OCI-LY7 (cell line): ENCODE measurements at regions not wholly inside any gene's neighbourhood (a gene's known extent, or its start where the extent isn't known, plus 50 kb on each side); places are given as distances from the start of the nearest gene placed in this dataset.

Source experiments
- BruUV-seq: library from RNA; stranded (reverse); fragments of 400-500 nt; replicated peaks from 2 replicates; lab custom pipeline; 2021; lab: Mats Ljungman, UMichigan
- CTCF ChIA-PET: fragments of 300-600 bp; sonication (Branson Sonifier 250); formaldehyde crosslinking; loops from one replicate; lab custom pipeline; 2022; ENCODE audit warnings: antibody characterized with exemption; ENCODE audit not compliant: unreplicated experiment; lab: Charles Lee
- POLR2A ChIA-PET: fragments of 300-600 bp; sonication (Branson Sonifier 250); formaldehyde crosslinking; loops from one replicate; lab custom pipeline; 2022; ENCODE audit warnings: antibody characterized with exemption; lab: Charles Lee
- DNase-seq: peaks from one replicate; pipeline ENCODE4 v3.0.0-alpha.2; 2015; ENCODE audit warnings: low spot score
- H2AFZ ChIP-seq: fragments of 200-600 bp; sonication (generic), shearing (Covaris generic); 2 replicates; pipeline ENCODE4 v1.6.1; 2014; ENCODE audit warnings: mild to moderate bottlenecking, antibody characterized with exemption, low read length, moderate library complexity
- H3K27ac ChIP-seq: fragments of 200-600 bp; sonication (generic); 2 replicates; pipeline ENCODE4 v1.5.1; 2014; ENCODE audit warnings: mixed run types, low read depth, mild to moderate bottlenecking, moderate library complexity, low read length, inconsistent platforms; ENCODE audit not compliant: poor library complexity, severe bottlenecking
- H3K36me3 ChIP-seq: fragments of 200-600 bp; sonication (generic); 2 replicates; pipeline ENCODE4 v1.6.1; 2014; ENCODE audit warnings: mild to moderate bottlenecking, antibody characterized with exemption, low read length, moderate library complexity, mixed read lengths; ENCODE audit not compliant: insufficient read depth
- H3K4me1 ChIP-seq: fragments of 200-600 bp; sonication (generic); 2 replicates; pipeline ENCODE4 v1.5.1; 2014; ENCODE audit warnings: mild to moderate bottlenecking, low read length; ENCODE audit not compliant: insufficient read depth, poor library complexity, severe bottlenecking
- H3K4me2 ChIP-seq: fragments of 200-600 bp; sonication (generic); 2 replicates; pipeline ENCODE4 v1.6.1; 2014; ENCODE audit warnings: mild to moderate bottlenecking, low read length
- H3K4me3 ChIP-seq: fragments of 200-600 bp; sonication (generic); 2 replicates; pipeline ENCODE4 v1.5.1; 2014; ENCODE audit warnings: mild to moderate bottlenecking, low read depth, low read length; ENCODE audit not compliant: poor library complexity, severe bottlenecking
- H3K79me2 ChIP-seq: fragments of 200-600 bp; sonication (generic); 2 replicates; pipeline ENCODE4 v1.6.1; 2016; ENCODE audit warnings: low read depth, mild to moderate bottlenecking, low read length, moderate library complexity, mixed read lengths; ENCODE audit not compliant: insufficient read depth
- H3K9me2 ChIP-seq: fragments of 200-600 bp; sonication (generic); 2 replicates; pipeline ENCODE4 v1.6.1; 2016; ENCODE audit warnings: mild to moderate bottlenecking, low read length, mixed read lengths; ENCODE audit not compliant: insufficient read depth
- H3K9me3 ChIP-seq: fragments of 200-600 bp; sonication (generic); 2 replicates; pipeline ENCODE4 v1.6.1; 2014; ENCODE audit warnings: mild to moderate bottlenecking, mixed run types, low read length, mixed read lengths
- H4K20me1 ChIP-seq: fragments of 200-600 bp; sonication (generic); 2 replicates; pipeline ENCODE4 v1.6.1; 2014; ENCODE audit warnings: mild to moderate bottlenecking, antibody characterized with exemption, low read length, moderate library complexity, mixed read lengths; ENCODE audit not compliant: insufficient read depth
- EZH2phosphoT487 ChIP-seq: fragments of 200-600 bp; sonication (generic); IDR thresholded peaks from 2 replicates; pipeline ENCODE4 v1.6.1; 2018; ENCODE audit warnings: low read depth, borderline replicate concordance, mild to moderate bottlenecking, mixed run types, antibody characterized with exemption, low read length, moderate library complexity, mixed read lengths
- intact Hi-C: fragments of 100-400 bp; cut with micrococcal nuclease; formaldehyde crosslinking; loops from one replicate; pipeline ENCODE4 v1.10.0; 2022; ENCODE audit not compliant: unreplicated experiment
- TF ChIP-seq, protein P1 (sequence below): fragments of 200-600 bp; sonication (generic); conservative IDR thresholded peaks from 2 replicates; pipeline ENCODE4 v1.5.1; 2014; ENCODE audit warnings: mild to moderate bottlenecking, antibody characterized with exemption, low read length, moderate library complexity, mixed read lengths

DNA sequence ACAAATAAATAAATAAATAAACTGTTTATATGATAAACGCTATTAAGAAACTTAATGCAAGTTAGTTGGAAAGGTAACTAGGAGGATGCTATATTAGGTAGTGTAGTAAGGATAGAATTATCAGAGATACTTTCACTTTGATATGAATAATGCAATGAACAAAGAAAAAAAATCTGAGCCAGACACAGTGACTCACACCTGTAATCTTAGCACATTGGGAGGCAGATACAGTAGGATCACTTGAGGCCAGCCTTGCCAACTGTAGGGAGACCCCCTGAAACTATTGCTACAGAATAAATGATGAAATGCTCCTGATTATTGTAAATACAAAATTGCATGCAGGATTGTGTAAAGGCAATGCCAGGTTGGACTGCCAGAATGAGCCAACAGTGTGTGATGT, 109.2 kb downstream of the ANXA2R start:
- Histone ChIP-seq H3K27ac (no peak overlapping the region), H3K4me2 (no peak overlapping the region), H3K9me3 (no peaks in the 10 kb centered on the region), H4K20me1 (no peaks in the 10 kb centered on the region), H3K4me3 (no peak overlapping the region), H2AFZ (no peak overlapping the region), H3K4me1 (no peaks in the 10 kb centered on the region), H3K36me3 (no peaks in the 10 kb centered on the region), H3K9me2 (no peaks in the 10 kb centered on the region), H3K79me2 (no peaks in the 10 kb centered on the region)
- ChIA-PET CTCF (no interaction called here), POLR2A (no interaction called here)
- intact Hi-C loops, result no loop called here
- no peak for DNase-seq
- TF ChIP-seq, protein P1, sequence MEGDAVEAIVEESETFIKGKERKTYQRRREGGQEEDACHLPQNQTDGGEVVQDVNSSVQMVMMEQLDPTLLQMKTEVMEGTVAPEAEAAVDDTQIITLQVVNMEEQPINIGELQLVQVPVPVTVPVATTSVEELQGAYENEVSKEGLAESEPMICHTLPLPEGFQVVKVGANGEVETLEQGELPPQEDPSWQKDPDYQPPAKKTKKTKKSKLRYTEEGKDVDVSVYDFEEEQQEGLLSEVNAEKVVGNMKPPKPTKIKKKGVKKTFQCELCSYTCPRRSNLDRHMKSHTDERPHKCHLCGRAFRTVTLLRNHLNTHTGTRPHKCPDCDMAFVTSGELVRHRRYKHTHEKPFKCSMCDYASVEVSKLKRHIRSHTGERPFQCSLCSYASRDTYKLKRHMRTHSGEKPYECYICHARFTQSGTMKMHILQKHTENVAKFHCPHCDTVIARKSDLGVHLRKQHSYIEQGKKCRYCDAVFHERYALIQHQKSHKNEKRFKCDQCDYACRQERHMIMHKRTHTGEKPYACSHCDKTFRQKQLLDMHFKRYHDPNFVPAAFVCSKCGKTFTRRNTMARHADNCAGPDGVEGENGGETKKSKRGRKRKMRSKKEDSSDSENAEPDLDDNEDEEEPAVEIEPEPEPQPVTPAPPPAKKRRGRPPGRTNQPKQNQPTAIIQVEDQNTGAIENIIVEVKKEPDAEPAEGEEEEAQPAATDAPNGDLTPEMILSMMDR, result no peak
- no TSS peak for BruUV-seq

- H3K9me2 ChIP-seq, result no peaks in the 10 kb centered on the region
- no peak for DNase-seq
- H3K79me2 ChIP-seq, result no peaks in the 10 kb centered on the region
- ChIA-PET CTCF (no interaction called here), POLR2A (interaction anchor here (0.6 kb wide), 2 partner anchors 176 to 1127 kb away, joined by 3 read pairs; no protein-coding TSS in a partner anchor)
- H3K9me3 ChIP-seq, result no peaks in the 10 kb centered on the region
- no peaks in the 10 kb centered on the region for H3K36me3 ChIP-seq
- intact Hi-C loops, result no loop called here
- H3K27ac ChIP-seq, result no peak overlapping the region
- BruUV-seq, result no TSS peak
- H2AFZ ChIP-seq, result no peak overlapping the region
- H3K4me3 ChIP-seq, result no peak overlapping the region
- no peaks in the 10 kb centered on the region for H3K4me1 ChIP-seq
- H4K20me1 ChIP-seq, result no peaks in the 10 kb centered on the region
- no peak for TF ChIP-seq EZH2phosphoT487
- TF ChIP-seq, protein P1, result no peak
- no peak overlapping the region for H3K4me2 ChIP-seq
Observed at GRCh38 chr5:42929871-42930270, 110.2 kb downstream of the ANXA2R start.

GRCh38 chr5:42927730-42928129, 112.4 kb downstream of the ANXA2R start:
- ChIA-PET CTCF (no interaction called here), POLR2A (no interaction called here)
- intact Hi-C loops, result no loop called here
- TF ChIP-seq EZH2phosphoT487, result no peak
- TF ChIP-seq, protein P1, result 0 out of 2 replicates have a peak, but pooled peaks have one; percentile 14
- Histone ChIP-seq H3K36me3 (no peaks in the 10 kb centered on the region), H3K27ac (no peak overlapping the region), H3K79me2 (no peaks in the 10 kb centered on the region), H3K4me3 (no peak overlapping the region), H3K4me2 (no peak overlapping the region), H3K9me2 (no peaks in the 10 kb centered on the region), H2AFZ (no peak overlapping the region), H4K20me1 (no peaks in the 10 kb centered on the region), H3K9me3 (no peaks in the 10 kb centered on the region), H3K4me1 (no peaks in the 10 kb centered on the region)
- no TSS peak for BruUV-seq
- DNase-seq, result peak; percentile 24
